HG03196 (cell line): ENCODE measurements at regions not wholly inside any gene's neighbourhood (a gene's known extent, or its start where the extent isn't known, plus 50 kb on each side); places are given as distances from the start of the nearest gene placed in this dataset.

Source experiments
- ATAC-seq: cut with Tn5 transposase; IDR thresholded peaks from one replicate; pipeline ENCODE4 v1.9.1; 2021; ENCODE audit not compliant: unreplicated experiment

GRCh38 chr2:21486445-21486844 lies 362.7 kb downstream of the TDRD15 start:
- no peak for ATAC-seq

- no peak for ATAC-seq
These were observed 365.3 kb downstream of the TDRD15 start for GRCh38 chr2:21489080-21489479.

- ATAC-seq, result no peak
These were observed 374.2 kb downstream of the TDRD15 start for GRCh38 chr2:21498016-21498415.

- ATAC-seq, result no peak
These were observed 376.7 kb downstream of the TDRD15 start for GRCh38 chr2:21500401-21500945.

GRCh38 chr2:21501376-21502027 lies 377.7 kb downstream of the TDRD15 start:
- ATAC-seq, result no peak

GRCh38 chr2:21515903-21516302 lies 392.1 kb downstream of the TDRD15 start:
- no peak for ATAC-seq

- no peak for ATAC-seq
These were observed 395.6 kb downstream of the TDRD15 start for GRCh38 chr2:21519412-21519811.

- no peak for ATAC-seq
These were observed 396.1 kb downstream of the TDRD15 start for GRCh38 chr2:21519821-21520220.

- no peak for ATAC-seq
These were observed 412.1 kb downstream of the TDRD15 start for GRCh38 chr2:21535826-21536225.

- ATAC-seq, result no peak
These were observed 415.9 kb downstream of the TDRD15 start for GRCh38 chr2:21539685-21540084.

- no peak for ATAC-seq
These were observed 419.9 kb downstream of the TDRD15 start for GRCh38 chr2:21543630-21544029.

GRCh38 chr2:21544392-21544791 lies 420.6 kb downstream of the TDRD15 start:
- ATAC-seq, result no peak

- ATAC-seq, result no peak
These were observed 429.2 kb downstream of the TDRD15 start for GRCh38 chr2:21552981-21553380.

- ATAC-seq, result no peak
These were observed 435.6 kb downstream of the TDRD15 start for GRCh38 chr2:21559351-21559750.

- ATAC-seq, result no peak
These were observed 438.2 kb downstream of the TDRD15 start for GRCh38 chr2:21561965-21562364.

- no peak for ATAC-seq
These were observed 443.6 kb downstream of the TDRD15 start for GRCh38 chr2:21567395-21567794.

- no peak for ATAC-seq
These were observed 447.9 kb downstream of the TDRD15 start for GRCh38 chr2:21571686-21572085.

- no peak for ATAC-seq
These were observed 456.6 kb downstream of the TDRD15 start for GRCh38 chr2:21580391-21580790.

GRCh38 chr2:21585881-21586280 lies 462.1 kb downstream of the TDRD15 start:
- ATAC-seq, result no peak

GRCh38 chr2:21590026-21590690 lies 466.4 kb downstream of the TDRD15 start:
- no peak for ATAC-seq

- ATAC-seq, result no peak
These were observed 468.2 kb downstream of the TDRD15 start for GRCh38 chr2:21591926-21592325.

GRCh38 chr2:21599417-21599816 lies 475.6 kb downstream of the TDRD15 start:
- no peak for ATAC-seq

- ATAC-seq, result no peak
These were observed 479.0 kb downstream of the TDRD15 start for GRCh38 chr2:21602789-21603188.
